ENCODE measurements at regions not wholly inside any gene's neighbourhood (a gene's known extent, or its start where the extent isn't known, plus 50 kb on each side); places are given as distances from the start of the nearest gene placed in this dataset.
"Not testable (repeated sequence)": the region's sequence is repeated elsewhere in the genome, so short reads cannot be mapped to it uniquely, and the experiment has no call there.

GRCh38 chr2:239644011-239644410, 243.2 kb upstream of the HDAC4 start:
- Mint-ChIP-seq H3K27me3 (ENCODE audit: insufficient read depth) (no peaks in the 10 kb centered on the region), H3K4me1 (ENCODE audit: low read depth) (no peaks in the 10 kb centered on the region), H3K36me3 (ENCODE audit: low read depth) (peaks cover 5% of the 10 kb centered on the region), H3K27ac (no peak overlapping the region), H3K9me3 (peaks cover 48% of the 10 kb centered on the region), H3K4me3 (no peak overlapping the region)
- no peak for TF ChIP-seq CTCF (IDR thresholded peaks at IDR 0.05)
- DNase-seq = peak; percentile 12

GRCh38 chr2:239642406-239643004, 241.7 kb upstream of the HDAC4 start:
- Mint-ChIP-seq H3K4me1 (ENCODE audit: low read depth) (no peaks in the 10 kb centered on the region), H3K4me3 (no peak overlapping the region), H3K27me3 (ENCODE audit: insufficient read depth) (no peaks in the 10 kb centered on the region), H3K36me3 (ENCODE audit: low read depth) (peaks cover 5% of the 10 kb centered on the region; the same call in 1 of the 2 replicates), H3K27ac (no peak overlapping the region), H3K9me3 (peaks cover 40% of the 10 kb centered on the region)
- TF ChIP-seq CTCF (IDR thresholded peaks at IDR 0.05) = no peak
- DNase-seq = no peak

DNA sequence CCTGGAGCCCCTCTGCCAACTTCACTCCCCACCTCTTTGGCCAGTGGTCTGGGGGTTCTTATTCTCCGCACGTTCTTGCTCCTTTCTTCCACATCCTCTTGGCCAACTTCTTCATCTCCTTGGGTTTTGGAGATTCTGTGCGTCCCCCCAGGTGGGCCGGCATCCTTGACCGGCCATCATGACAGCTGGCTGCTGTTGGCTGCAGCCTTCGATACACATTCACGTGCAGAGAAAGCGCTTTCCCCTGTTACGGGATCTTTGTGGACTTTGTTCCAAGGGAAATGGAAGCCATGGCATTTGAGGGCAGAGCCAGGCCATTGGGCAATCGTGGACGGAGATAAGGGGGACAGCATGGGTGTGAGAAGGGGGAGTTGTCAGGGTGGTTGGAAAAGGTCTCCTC, 241.1 kb upstream of the HDAC4 start:
- not testable (repeated sequence) for H3K27me3 Mint-ChIP-seq (ENCODE audit: insufficient read depth); H3K27ac Mint-ChIP-seq; H3K4me3 Mint-ChIP-seq; H3K4me1 Mint-ChIP-seq (ENCODE audit: low read depth); H3K36me3 Mint-ChIP-seq (ENCODE audit: low read depth); DNase-seq
- peaks cover 36% of the 10 kb centered on the region for H3K9me3 Mint-ChIP-seq

DNA sequence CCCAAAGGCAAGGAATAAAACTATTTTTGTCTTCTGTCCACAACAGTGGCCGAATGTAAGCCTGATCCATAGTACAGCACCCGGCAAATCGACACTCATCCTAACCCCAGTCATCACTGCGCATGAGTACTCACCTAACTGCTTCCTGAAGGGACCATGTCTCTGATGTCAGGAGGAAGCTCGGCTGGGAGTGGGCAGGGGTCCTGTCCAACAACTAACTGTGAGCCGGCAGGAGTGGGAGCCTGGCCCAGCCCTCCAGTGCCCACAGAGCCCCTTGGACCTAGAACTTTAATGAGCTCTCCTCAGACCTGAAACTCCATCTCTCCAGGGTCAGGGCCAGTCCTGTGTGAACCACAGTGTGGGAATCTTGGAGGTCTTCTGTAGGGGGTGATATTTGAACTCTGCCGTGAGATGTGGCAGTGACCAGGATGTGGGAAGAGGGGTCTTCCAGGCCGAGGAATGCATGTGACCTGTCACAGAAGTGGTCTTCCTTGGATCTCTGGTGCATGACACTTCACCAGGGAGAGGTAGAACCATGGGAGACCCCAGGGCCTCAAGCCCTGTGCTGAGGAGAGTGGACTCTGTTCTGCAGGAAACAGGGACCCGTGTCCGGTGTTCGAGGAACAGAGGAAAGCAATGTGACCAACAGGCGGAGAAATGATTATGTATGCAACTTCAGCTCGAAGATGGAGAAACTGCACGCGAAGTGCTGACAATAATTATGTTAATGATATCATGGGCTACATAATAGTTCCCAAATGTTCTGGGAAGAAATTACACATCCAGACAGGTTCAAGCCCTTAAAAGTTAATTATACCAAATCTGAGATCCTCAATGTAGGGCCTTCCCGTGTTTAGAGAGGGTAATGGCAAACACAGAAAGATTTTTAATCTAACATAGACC, 240.1 kb upstream of the HDAC4 start:
- no peak for TF ChIP-seq CTCF (IDR thresholded peaks at IDR 0.05)
- Mint-ChIP-seq H3K27ac (no peak overlapping the region), H3K36me3 (ENCODE audit: low read depth) (peaks cover 5% of the 10 kb centered on the region; the same call in 1 of the 2 replicates), H3K4me1 (ENCODE audit: low read depth) (no peaks in the 10 kb centered on the region), H3K27me3 (ENCODE audit: insufficient read depth) (peaks cover 2% of the 10 kb centered on the region; the same call in 1 of the 2 replicates), H3K9me3 (peaks cover 32% of the 10 kb centered on the region), H3K4me3 (no peak overlapping the region)
- DNase-seq = no peak

DNA sequence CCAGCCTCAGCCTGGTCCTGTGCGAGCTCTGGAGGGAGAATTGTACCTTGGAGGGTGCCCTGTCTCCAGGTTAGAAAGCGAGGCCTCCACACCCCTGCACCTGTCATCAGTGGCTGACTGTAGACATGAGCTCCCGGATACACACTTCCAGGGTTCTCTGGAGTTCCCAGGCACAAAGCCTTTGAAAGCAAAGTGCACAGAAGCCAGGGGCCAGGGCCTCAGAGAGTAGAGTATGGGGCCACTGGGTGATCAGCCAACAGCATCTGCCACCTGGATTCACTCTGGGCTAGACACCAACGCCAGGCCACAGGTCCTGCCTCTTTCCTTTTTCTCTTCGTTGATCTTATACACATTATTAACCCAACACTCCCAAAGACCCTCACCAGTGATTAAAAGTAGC, 239.4 kb upstream of the HDAC4 start:
- peaks cover 5% of the 10 kb centered on the region; the same call in 1 of the 2 replicates for H3K36me3 Mint-ChIP-seq (ENCODE audit: low read depth)
- H3K4me3 Mint-ChIP-seq = no peak overlapping the region
- H3K9me3 Mint-ChIP-seq = peaks cover 32% of the 10 kb centered on the region
- H3K27ac Mint-ChIP-seq = no peak overlapping the region
- no peaks in the 10 kb centered on the region for H3K4me1 Mint-ChIP-seq (ENCODE audit: low read depth)
- TF ChIP-seq CTCF (IDR thresholded peaks at IDR 0.05) = no peak
- peaks cover 2% of the 10 kb centered on the region; the same call in 1 of the 2 replicates for H3K27me3 Mint-ChIP-seq (ENCODE audit: insufficient read depth)
- no peak for DNase-seq

Data from HFFc6 (cell line).